ENCODE measurements at regions not wholly inside any gene's neighbourhood (a gene's known extent, or its start where the extent isn't known, plus 50 kb on each side); places are given as distances from the start of the nearest gene placed in this dataset.

DNA sequence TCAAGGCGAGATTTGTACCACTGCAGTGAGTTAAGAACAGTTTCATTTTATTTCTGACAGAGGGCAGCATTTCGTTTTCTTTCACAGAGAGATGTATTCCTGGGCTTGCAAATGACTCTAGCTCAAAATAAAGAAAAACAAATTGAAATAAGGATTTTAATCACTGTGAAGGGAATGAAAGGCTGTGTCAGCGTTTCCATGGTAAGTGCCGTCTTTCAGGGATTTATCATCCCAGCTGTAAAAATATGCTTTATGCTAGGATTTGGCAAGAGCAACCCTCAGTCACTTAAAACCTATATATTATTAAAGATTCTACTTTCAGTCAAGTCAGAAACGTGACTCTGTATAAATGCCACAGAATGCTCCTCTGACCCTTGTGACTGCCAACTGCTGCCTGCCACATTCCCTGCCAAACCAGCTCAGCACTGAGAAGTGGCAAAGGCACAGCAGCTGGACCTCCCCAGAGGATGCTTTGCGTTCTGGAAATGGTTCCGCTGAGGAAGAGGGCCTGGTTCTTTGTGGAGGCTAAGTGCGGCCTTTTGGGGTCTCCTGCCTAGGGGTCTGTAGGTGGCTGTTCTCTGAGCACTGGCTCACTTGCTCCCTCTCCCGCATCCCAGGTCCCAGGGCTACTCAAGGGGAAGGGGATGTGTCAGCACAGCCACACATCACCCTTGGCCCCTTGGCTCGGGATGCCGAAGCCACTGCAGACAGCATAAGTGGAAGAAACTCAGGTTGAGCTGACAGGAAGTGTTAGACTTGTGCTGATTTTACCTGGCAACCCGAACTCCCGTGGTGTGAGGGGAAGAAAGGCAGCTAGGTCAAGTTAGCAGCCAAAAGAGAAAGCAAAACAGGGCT, 56.6 kb upstream of the POMGNT2 start (continued):
- TF ChIP-seq, protein P1, sequence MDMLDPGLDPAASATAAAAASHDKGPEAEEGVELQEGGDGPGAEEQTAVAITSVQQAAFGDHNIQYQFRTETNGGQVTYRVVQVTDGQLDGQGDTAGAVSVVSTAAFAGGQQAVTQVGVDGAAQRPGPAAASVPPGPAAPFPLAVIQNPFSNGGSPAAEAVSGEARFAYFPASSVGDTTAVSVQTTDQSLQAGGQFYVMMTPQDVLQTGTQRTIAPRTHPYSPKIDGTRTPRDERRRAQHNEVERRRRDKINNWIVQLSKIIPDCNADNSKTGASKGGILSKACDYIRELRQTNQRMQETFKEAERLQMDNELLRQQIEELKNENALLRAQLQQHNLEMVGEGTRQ (IDR thresholded peaks at IDR 0.05; ENCODE audit: low read depth, low read length) = no peak

DNA sequence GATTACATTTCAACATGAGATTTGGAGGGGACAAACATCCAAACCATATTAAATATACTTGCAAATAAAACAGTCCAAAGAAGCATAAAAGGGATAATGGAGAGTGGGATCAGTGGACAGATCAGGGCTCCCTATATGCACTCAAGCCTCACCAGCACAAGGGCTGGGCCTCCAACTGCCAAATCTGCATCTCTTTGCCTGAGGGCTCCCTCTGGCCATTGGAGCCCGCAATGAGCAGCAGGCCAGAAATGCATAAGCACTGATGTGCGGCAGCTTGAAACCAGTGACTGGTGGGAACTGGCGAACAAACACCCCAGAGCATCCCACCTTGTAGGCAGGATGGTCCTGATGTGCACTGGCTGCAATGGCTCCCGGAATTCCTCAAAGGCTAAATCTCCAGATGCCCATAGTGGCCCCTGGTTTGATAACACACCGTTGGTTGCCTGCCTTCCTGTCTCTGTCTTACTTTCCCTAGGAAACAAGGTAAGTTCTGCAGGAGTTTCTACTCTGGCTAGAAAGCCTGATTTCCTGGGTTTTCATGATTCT, 55.9 kb upstream of the POMGNT2 start:
- no peak overlapping the region for H4K8ac ChIP-seq (ENCODE audit: low read depth in 2 of 2, low read length in 2 of 2)
- no peaks in the 10 kb centered on the region for H3K9me1 ChIP-seq (ENCODE audit: insufficient read depth, low read length)
- no peak overlapping the region for H3K4me2 ChIP-seq (ENCODE audit: low read depth, low read length)
- ChIA-PET POLR2A (ENCODE audit: unreplicated experiment) (no interaction called here), CTCF (interaction anchor here (0.7 to 1.3 kb wide), 6 partner anchors 15 to 362 kb away, joined by 3 to 5 read pairs (median 3); no protein-coding TSS in a partner anchor)
- no peak overlapping the region for H3K56ac ChIP-seq (ENCODE audit: extremely low read depth, insufficient read depth, low read length)
- no peak overlapping the region for H2BK15ac ChIP-seq (ENCODE audit: low read depth, low read length)
- H3K4me3 ChIP-seq (ENCODE audit: insufficient read depth, low read depth, low read length) = no peak overlapping the region
- H3K9me3 ChIP-seq (ENCODE audit: control insufficient read depth, insufficient read depth, low read length) = no peaks in the 10 kb centered on the region
- 0 out of 2 replicates have a peak overlapping the region, but pooled peaks have one; percentile 8 for H2AK5ac ChIP-seq (ENCODE audit: low read depth, low read length)
- BruUV-seq (replicated peaks) = no TSS peak
- no peak overlapping the region for H3K23ac ChIP-seq (ENCODE audit: low read depth, low read length)
- H3K14ac ChIP-seq (replicated peaks; ENCODE audit: low read depth, low read length) = no peak overlapping the region
- no CpG with 5 or more reads among the region's 5 CpGs for WGBS, 2 experiments (ENCODE audit: extremely low coverage in 2 of 2, insufficient read length in 1 of 2)
- no peaks in the 10 kb centered on the region for H3K79me1 ChIP-seq (ENCODE audit: low read depth in 1 of 2, low read length in 2 of 2)
- H3K36me3 ChIP-seq (ENCODE audit: control insufficient read depth, insufficient read depth, low read length) = no peaks in the 10 kb centered on the region
- H4K5ac ChIP-seq (ENCODE audit: low read depth, low read length) = no peak overlapping the region
- H3K9ac ChIP-seq (ENCODE audit: low read depth, low read length) = no peak overlapping the region
- no peak overlapping the region for H2BK5ac ChIP-seq (ENCODE audit: low read depth, low read length, poor library complexity, severe bottlenecking)
- H2BK120ac ChIP-seq (ENCODE audit: low read depth, low read length) = no peak overlapping the region; the same call in 1 of the 2 replicates
- H2AFZ ChIP-seq (replicated peaks; ENCODE audit: low read length, poor library complexity) = no peak overlapping the region
- no peak overlapping the region for H4K91ac ChIP-seq (ENCODE audit: insufficient read depth, low read depth, low read length)
- no peaks in the 10 kb centered on the region for H4K20me1 ChIP-seq (ENCODE audit: insufficient read depth, low read length)
- dilution Hi-C loops (cut with HindIII; ENCODE audit: low sequenced_read_pairs, unreplicated experiment) = no loop called here
- peaks cover 2% of the 10 kb centered on the region; the same call in 1 of the 2 replicates for H3K4me1 ChIP-seq (ENCODE audit: control insufficient read depth, insufficient read depth, low read length)
- DNase-seq (no peak), ATAC-seq (ENCODE audit: low read depth) (no peak)
- H3K18ac ChIP-seq (ENCODE audit: low read depth, low read length) = no peak overlapping the region
- no peaks in the 10 kb centered on the region for H3K27me3 ChIP-seq (ENCODE audit: control insufficient read depth, insufficient read depth, low read length)
- no peak overlapping the region for H3K27ac ChIP-seq (ENCODE audit: insufficient read depth, low read length)
- H2AK9ac ChIP-seq (replicated peaks; ENCODE audit: low read depth, low read length, poor library complexity) = no peak overlapping the region
- H3K4ac ChIP-seq (ENCODE audit: low read depth, low read length) = no peak overlapping the region
- intact Hi-C loops (cut with micrococcal nuclease) = loop anchor here (1.0 to 10.0 kb wide), 4 partner anchors 123 to 1037 kb away; partner anchors contain the start of gene SNRK
- no peak overlapping the region for H2BK20ac ChIP-seq (ENCODE audit: low read depth, low read length)
- in situ Hi-C loops (cut with MboI; ENCODE audit: low sequenced_read_pairs) = loop anchor here (10.0 kb wide), 1 partner anchor 343 kb away; no protein-coding TSS in a partner anchor
- no peak for TF ChIP-seq SMC3 (IDR thresholded peaks at IDR 0.05; ENCODE audit: low read depth, low read length)
- no peak for TF ChIP-seq BHLHE40 (IDR thresholded peaks at IDR 0.05; ENCODE audit: low read depth, low read length)
- TF ChIP-seq CEBPB (IDR thresholded peaks at IDR 0.05; ENCODE audit: low read depth, low read length) = no peak
- no peak for TF ChIP-seq MAFK (IDR thresholded peaks at IDR 0.05; ENCODE audit: low read depth, low read length)
- no peak for TF ChIP-seq NFE2L2 (IDR thresholded peaks at IDR 0.05; ENCODE audit: low read depth, low read length)
- no peak for TF ChIP-seq FOS (IDR thresholded peaks at IDR 0.05; ENCODE audit: low read depth, low read length)
- no peak for TF ChIP-seq MXI1 (IDR thresholded peaks at IDR 0.05; ENCODE audit: borderline replicate concordance, low read depth, low read length)
- TF ChIP-seq RAD21 (IDR thresholded peaks at IDR 0.05; ENCODE audit: low read length) = no peak
- TF ChIP-seq, protein P1 (IDR thresholded peaks at IDR 0.05; ENCODE audit: low read depth, low read length) = no peak
- no peak for TF ChIP-seq RCOR1 (IDR thresholded peaks at IDR 0.05; ENCODE audit: insufficient replicate concordance, low read length)
- TF ChIP-seq, protein P2, sequence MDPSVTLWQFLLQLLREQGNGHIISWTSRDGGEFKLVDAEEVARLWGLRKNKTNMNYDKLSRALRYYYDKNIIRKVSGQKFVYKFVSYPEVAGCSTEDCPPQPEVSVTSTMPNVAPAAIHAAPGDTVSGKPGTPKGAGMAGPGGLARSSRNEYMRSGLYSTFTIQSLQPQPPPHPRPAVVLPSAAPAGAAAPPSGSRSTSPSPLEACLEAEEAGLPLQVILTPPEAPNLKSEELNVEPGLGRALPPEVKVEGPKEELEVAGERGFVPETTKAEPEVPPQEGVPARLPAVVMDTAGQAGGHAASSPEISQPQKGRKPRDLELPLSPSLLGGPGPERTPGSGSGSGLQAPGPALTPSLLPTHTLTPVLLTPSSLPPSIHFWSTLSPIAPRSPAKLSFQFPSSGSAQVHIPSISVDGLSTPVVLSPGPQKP (IDR thresholded peaks at IDR 0.05; ENCODE audit: borderline replicate concordance, low read depth, low read length) = no peak

Measured in IMR-90 (cell line).